ENCODE measurements at regions not wholly inside any gene's neighbourhood (a gene's known extent, or its start where the extent isn't known, plus 50 kb on each side); places are given as distances from the start of the nearest gene placed in this dataset.

DNA sequence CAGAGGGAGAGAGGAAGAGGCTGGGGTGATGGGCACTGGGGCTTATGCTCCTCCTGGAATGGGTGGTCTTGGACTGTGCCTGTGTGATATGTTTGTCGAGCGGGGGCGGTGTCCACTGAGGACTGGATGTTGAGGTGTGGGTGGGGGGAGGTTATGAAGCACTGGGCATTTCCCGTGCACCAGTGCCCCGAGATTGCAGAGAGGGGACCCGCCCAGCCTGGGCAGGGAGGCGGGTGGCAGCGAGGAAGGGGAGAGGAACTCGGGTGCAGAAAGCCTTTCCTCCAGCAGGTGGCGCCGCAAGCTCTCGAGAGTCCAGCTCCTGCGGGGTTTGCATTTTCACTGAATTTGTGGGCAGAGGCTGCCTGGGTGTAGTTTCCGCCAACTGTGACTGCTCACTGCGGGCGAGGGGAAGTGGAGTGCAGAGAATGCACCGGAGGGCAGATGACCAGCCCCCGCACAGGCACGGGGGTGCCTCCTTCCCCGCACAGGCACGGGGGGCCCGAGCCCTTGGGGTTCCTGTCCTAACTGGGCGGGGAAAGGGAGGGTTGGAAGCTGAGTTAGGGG is 190.6 kb downstream of the SEC14L1 start (continued):
- TF ChIP-seq HHEX (CRISPR knock-in tag; IDR thresholded peaks at IDR 0.05) (no peak), RCOR2 (CRISPR knock-in tag; IDR thresholded peaks at IDR 0.05) (peak; percentile 53; the same call in 1 of the 2 replicates), ZNF839 (CRISPR knock-in tag; IDR thresholded peaks at IDR 0.05; ENCODE audit: borderline replicate concordance) (no peak), SP5 (CRISPR knock-in tag; IDR thresholded peaks at IDR 0.05; ENCODE audit: borderline replicate concordance, low read depth) (peak; percentile 29; the same call in 1 of the 2 replicates), BHLHE40 (IDR thresholded peaks at IDR 0.05; ENCODE audit: low read length) (0 out of 2 replicates have a peak, but pooled peaks have one; percentile 28), HOXA3 (CRISPR knock-in tag; IDR thresholded peaks at IDR 0.05) (peak; percentile 42; the same call in 1 of the 2 replicates), RBM39 (IDR thresholded peaks at IDR 0.05; ENCODE audit: low read depth, low read length, poor library complexity, severe bottlenecking) (peak; percentile 63), FOXA1 (IDR thresholded peaks at IDR 0.05) (no peak), FOXA1 (CRISPR knock-in tag; IDR thresholded peaks at IDR 0.05) (no peak), SP140L (CRISPR knock-in tag; IDR thresholded peaks at IDR 0.05; ENCODE audit: borderline replicate concordance) (no peak), KLF12 (CRISPR knock-in tag; IDR thresholded peaks at IDR 0.05; ENCODE audit: borderline replicate concordance) (0 out of 2 replicates have a peak, but pooled peaks have one; percentile 46), ZNF205 (CRISPR knock-in tag; IDR thresholded peaks at IDR 0.05) (no peak; the same call in 1 of the 2 replicates), SP4 (CRISPR knock-in tag; IDR thresholded peaks at IDR 0.05) (peak; percentile 69; the same call in 1 of the 2 replicates), FOSL1 (CRISPR knock-in tag; IDR thresholded peaks at IDR 0.05; ENCODE audit: borderline replicate concordance) (no peak), HNF4G (IDR thresholded peaks at IDR 0.05; ENCODE audit: borderline replicate concordance, low read depth, low read length) (no peak), HNF4G (CRISPR knock-in tag; IDR thresholded peaks at IDR 0.05; ENCODE audit: borderline replicate concordance, low read depth) (peak; percentile 66; the same call in 1 of the 2 replicates), FOXK2 (IDR thresholded peaks at IDR 0.05) (no peak), ZNF747 (CRISPR knock-in tag; IDR thresholded peaks at IDR 0.05; ENCODE audit: borderline replicate concordance) (peak; percentile 81), SNRNP70 (IDR thresholded peaks at IDR 0.05; ENCODE audit: low read depth, low read length) (no peak), ZNF572 (CRISPR knock-in tag; IDR thresholded peaks at IDR 0.05) (0 out of 2 replicates have a peak, but pooled peaks have one; percentile 69), ZNF143 (CRISPR knock-in tag; IDR thresholded peaks at IDR 0.05) (no peak), KDM3A (CRISPR knock-in tag; IDR thresholded peaks at IDR 0.05; ENCODE audit: low read depth) (peak; percentile 96)
- TF ChIP-seq, protein P1, sequence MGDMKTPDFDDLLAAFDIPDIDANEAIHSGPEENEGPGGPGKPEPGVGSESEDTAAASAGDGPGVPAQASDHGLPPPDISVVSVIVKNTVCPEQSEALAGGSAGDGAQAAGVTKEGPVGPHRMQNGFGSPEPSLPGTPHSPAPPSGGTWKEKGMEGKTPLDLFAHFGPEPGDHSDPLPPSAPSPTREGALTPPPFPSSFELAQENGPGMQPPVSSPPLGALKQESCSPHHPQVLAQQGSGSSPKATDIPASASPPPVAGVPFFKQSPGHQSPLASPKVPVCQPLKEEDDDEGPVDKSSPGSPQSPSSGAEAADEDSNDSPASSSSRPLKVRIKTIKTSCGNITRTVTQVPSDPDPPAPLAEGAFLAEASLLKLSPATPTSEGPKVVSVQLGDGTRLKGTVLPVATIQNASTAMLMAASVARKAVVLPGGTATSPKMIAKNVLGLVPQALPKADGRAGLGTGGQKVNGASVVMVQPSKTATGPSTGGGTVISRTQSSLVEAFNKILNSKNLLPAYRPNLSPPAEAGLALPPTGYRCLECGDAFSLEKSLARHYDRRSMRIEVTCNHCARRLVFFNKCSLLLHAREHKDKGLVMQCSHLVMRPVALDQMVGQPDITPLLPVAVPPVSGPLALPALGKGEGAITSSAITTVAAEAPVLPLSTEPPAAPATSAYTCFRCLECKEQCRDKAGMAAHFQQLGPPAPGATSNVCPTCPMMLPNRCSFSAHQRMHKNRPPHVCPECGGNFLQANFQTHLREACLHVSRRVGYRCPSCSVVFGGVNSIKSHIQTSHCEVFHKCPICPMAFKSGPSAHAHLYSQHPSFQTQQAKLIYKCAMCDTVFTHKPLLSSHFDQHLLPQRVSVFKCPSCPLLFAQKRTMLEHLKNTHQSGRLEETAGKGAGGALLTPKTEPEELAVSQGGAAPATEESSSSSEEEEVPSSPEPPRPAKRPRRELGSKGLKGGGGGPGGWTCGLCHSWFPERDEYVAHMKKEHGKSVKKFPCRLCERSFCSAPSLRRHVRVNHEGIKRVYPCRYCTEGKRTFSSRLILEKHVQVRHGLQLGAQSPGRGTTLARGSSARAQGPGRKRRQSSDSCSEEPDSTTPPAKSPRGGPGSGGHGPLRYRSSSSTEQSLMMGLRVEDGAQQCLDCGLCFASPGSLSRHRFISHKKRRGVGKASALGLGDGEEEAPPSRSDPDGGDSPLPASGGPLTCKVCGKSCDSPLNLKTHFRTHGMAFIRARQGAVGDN (CRISPR knock-in tag; IDR thresholded peaks at IDR 0.05): peak; percentile 82
- TF ChIP-seq, protein P2, sequence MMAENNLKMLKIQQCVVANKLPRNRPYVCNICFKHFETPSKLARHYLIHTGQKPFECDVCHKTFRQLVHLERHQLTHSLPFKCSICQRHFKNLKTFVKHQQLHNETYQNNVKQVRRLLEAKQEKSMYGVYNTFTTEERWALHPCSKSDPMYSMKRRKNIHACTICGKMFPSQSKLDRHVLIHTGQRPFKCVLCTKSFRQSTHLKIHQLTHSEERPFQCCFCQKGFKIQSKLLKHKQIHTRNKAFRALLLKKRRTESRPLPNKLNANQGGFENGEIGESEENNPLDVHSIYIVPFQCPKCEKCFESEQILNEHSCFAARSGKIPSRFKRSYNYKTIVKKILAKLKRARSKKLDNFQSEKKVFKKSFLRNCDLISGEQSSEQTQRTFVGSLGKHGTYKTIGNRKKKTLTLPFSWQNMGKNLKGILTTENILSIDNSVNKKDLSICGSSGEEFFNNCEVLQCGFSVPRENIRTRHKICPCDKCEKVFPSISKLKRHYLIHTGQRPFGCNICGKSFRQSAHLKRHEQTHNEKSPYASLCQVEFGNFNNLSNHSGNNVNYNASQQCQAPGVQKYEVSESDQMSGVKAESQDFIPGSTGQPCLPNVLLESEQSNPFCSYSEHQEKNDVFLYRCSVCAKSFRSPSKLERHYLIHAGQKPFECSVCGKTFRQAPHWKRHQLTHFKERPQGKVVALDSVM (CRISPR knock-in tag; IDR thresholded peaks at IDR 0.05): peak; percentile 32; the same call in 1 of the 2 replicates
- TF ChIP-seq, protein P3, sequence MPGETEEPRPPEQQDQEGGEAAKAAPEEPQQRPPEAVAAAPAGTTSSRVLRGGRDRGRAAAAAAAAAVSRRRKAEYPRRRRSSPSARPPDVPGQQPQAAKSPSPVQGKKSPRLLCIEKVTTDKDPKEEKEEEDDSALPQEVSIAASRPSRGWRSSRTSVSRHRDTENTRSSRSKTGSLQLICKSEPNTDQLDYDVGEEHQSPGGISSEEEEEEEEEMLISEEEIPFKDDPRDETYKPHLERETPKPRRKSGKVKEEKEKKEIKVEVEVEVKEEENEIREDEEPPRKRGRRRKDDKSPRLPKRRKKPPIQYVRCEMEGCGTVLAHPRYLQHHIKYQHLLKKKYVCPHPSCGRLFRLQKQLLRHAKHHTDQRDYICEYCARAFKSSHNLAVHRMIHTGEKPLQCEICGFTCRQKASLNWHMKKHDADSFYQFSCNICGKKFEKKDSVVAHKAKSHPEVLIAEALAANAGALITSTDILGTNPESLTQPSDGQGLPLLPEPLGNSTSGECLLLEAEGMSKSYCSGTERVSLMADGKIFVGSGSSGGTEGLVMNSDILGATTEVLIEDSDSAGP (CRISPR knock-in tag; IDR thresholded peaks at IDR 0.05; ENCODE audit: borderline replicate concordance): peak; percentile 50; the same call in 1 of the 2 replicates

Measured in HepG2 (cell line).